SK-MEL-5 (cell line): ENCODE measurements at regions not wholly inside any gene's neighbourhood (a gene's known extent, or its start where the extent isn't known, plus 50 kb on each side); places are given as distances from the start of the nearest gene placed in this dataset.

Experiments
- DNase-seq: peaks from one replicate; pipeline ENCODE4 v3.0.0-alpha.2; 2016; ENCODE audit warnings: low read depth, low spot score
- in situ Hi-C: cut with HindIII; loops from 2 replicates; pipeline ENCODE4 v1.10.0; 2016; ENCODE audit warnings: low sequenced_read_pairs, high pct_unique_total_duplicates, low pct_unique_long_range_greater_than_20kb

- in situ Hi-C loops: no loop called here
- DNase-seq: no peak
These were observed 113.2 kb downstream of the HERPUD2 start for GRCh38 chr7:35581605-35582210.

DNA sequence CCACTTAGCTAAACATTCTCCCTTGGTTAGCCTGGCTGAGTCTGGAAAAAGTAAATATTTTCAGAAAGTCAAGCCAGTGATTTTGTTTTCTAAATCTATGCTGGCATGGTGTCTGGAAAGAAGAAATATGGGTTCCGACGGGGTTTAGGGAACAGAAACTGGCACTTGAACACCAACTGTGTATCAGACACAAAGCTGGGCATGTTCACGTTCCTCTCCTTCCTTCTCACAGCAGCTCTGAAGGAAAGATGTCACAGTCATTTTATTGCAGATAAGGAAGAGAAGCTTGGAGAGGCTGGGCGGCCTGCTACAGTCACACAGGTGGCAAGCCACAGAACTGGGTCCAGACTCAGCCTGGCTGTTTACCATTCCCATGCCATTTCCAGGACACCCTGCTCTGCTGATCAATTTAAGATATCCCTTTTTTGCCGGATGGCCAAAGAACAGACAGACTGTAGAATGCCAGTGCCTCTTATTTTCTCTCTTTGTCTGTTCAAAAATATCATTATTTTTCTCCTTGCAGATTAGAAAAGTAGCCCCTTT lies 118.8 kb downstream of the HERPUD2 start:
- in situ Hi-C loops: no loop called here
- no peak for DNase-seq

DNA sequence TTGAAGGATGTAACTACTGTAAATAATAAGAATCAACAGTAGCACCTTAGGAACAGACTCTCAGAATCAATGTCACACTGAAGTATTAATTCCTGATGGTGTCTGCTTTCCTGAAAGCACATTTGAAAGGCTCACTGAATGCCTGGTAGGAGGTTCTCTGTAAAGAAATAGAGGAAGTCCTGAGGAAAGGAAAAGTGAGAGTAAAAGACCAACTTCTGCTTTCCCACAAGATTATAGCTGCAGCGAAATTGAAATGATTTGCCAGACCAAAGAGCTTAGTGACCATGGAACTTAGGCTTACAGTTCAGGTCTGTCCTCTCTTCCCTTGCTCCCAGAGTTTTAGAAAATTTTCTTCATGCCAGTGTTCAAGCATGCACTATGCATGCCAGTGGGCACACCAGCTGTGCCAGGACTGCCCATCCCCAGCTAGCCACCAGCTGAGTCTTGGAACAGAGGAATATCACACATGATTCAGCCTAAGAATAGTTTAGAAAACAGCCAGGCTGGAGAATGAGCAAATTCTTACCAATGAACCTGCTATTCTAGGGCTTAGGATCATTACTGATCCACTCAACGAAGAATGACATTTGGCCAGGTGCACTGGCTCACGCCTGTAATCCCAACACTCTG lies 123.2 kb downstream of the HERPUD2 start:
- DNase-seq: no peak
- in situ Hi-C loops: no loop called here

- no peak for DNase-seq
- in situ Hi-C loops: no loop called here
These were observed 124.0 kb downstream of the HERPUD2 start for GRCh38 chr7:35570937-35571336.

- in situ Hi-C loops: no loop called here
- no peak for DNase-seq
These were observed 129.0 kb downstream of the HERPUD2 start for GRCh38 chr7:35565927-35566326.

DNA sequence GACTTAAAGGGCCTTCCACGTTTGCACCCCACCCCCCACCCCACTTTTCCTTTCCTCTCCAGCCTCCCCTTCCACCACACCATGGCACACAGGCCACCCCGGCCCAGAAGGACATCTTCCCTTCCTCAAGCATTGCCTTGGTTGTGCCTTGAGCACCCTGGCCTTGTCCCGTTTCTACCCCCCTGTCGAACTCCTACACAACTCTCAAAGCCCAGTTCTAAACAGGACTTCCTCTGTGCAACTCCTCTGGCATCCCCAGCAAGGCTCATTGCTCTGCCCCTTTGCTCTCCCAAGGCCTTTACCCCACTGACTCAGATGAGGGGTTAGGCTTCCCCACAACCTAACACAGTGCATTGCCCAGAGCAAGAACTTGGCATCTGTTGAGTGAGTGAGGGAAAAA lies 136.1 kb downstream of the HERPUD2 start:
- in situ Hi-C loops: no loop called here

DNA sequence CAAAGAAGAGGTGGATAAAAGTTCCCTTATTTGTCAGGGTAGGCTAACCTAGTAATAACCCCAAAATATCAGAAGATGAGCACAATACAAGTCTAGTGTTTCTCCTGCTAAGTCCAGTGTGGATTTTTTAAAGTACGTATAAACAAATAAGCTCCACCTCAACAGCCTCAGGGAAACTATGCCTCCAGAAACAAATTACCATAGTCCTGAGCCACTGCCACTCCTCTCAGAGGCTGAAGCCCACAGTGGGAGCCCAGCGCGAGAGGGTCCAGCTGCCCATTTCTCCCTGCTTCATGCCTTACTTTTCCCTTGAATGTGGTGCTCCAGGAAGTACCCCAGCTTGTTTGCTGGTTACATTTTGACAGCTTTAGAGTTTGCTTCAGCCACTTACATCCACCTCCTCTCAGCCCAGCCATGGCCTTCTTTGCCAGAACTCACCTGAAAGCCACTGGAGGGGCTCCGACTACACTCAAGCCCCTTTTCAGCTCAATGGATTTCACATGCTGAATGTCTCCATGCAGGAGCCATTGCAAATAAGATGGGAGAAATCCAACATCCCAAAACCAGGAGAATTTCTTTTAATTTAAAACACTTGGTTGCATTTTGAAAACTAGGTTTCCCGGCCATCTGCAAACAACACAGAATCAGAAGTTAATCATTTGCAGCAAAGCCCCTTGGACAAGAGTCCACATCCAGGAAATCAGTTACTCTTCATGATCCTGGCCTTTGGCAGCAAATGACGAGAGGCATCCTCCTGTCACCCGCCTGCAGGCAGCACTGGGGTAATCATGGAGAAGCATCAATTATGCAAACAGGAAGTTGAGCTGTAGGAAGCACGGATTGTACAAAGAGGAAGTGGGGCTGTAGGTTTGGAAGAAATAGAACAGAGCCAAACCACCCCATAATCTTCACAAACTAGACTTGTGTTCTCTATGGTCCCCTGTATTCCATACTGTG lies 138.1 kb downstream of the HERPUD2 start:
- in situ Hi-C loops: no loop called here

More for the DNA sequence above, 136.1 kb downstream of the HERPUD2 start:
- no peak for DNase-seq

GRCh38 chr7:35555934-35556333 lies 139.0 kb downstream of the HERPUD2 start:
- in situ Hi-C loops: no loop called here
- no peak for DNase-seq

More for the DNA sequence above, 138.1 kb downstream of the HERPUD2 start:
- DNase-seq: no peak

GRCh38 chr7:35555386-35555785 lies 139.5 kb downstream of the HERPUD2 start:
- in situ Hi-C loops: no loop called here
- no peak for DNase-seq

GRCh38 chr7:35553519-35553918 lies 141.4 kb downstream of the HERPUD2 start:
- in situ Hi-C loops: no loop called here
- DNase-seq: no peak

- in situ Hi-C loops: no loop called here
- no peak for DNase-seq
These were observed 142.2 kb downstream of the HERPUD2 start for GRCh38 chr7:35552691-35553090.

GRCh38 chr7:35551321-35552081 lies 143.4 kb downstream of the HERPUD2 start:
- no peak for DNase-seq
- in situ Hi-C loops: no loop called here

- in situ Hi-C loops: no loop called here
- DNase-seq: no peak
These were observed 144.1 kb downstream of the HERPUD2 start for GRCh38 chr7:35550831-35551230.

GRCh38 chr7:35549781-35550180 lies 145.2 kb downstream of the HERPUD2 start:
- in situ Hi-C loops: no loop called here
- DNase-seq: no peak

DNA sequence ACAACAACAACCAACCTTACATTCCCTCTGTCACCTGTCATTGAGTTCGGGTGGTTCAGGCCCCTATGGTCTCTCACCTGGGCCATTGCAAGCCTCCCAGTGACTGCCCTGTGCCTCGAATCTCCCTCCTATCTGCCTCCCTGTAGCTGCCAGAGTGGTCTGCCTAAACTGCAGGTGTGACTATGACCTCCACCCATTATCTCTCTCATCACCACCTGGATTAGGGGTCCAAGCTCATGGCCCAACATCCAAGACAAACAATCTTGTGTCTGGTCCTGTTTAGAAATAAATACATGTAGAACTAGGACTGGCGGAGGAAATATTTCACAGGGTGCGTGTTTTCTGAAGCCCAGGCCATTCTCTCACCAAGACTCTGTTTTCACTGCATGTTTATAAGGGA lies 146.6 kb downstream of the HERPUD2 start:
- DNase-seq: no peak
- in situ Hi-C loops: no loop called here

- DNase-seq: no peak
These were observed 148.1 kb downstream of the HERPUD2 start for GRCh38 chr7:35546691-35547429.

GRCh38 chr7:35545831-35546230 lies 149.1 kb downstream of the HERPUD2 start:
- no peak for DNase-seq
- in situ Hi-C loops: no loop called here

More at GRCh38 chr7:35546691-35547429, 148.1 kb downstream of the HERPUD2 start:
- in situ Hi-C loops: no loop called here
